HCT116 (cell line): ENCODE measurements at regions not wholly inside any gene's neighbourhood (a gene's known extent, or its start where the extent isn't known, plus 50 kb on each side); places are given as distances from the start of the nearest gene placed in this dataset.

Experiments used
- ATAC-seq: fragments of 200-7000 bp; cut with Tn5 transposase; 2 replicates; pipeline ENCODE4 v1.9.1; 2020; ENCODE audit warnings: mild to moderate bottlenecking, moderate library complexity
- BruUV-seq: library from RNA; stranded (reverse); fragments of 400-500 nt; replicated peaks from 2 replicates; lab custom pipeline; 2021; lab: Mats Ljungman, UMichigan
- CTCF ChIA-PET: fragments of 300-600 bp; sonication (Branson Sonifier 250); formaldehyde crosslinking; loops from one replicate; lab custom pipeline; 2021; ENCODE audit warnings: antibody characterized with exemption; lab: Charles Lee
- POLR2A ChIA-PET: fragments of 300-600, 350-600 bp; sonication (Branson Sonifier 250); formaldehyde crosslinking; loops from one replicate; lab custom pipeline; 2021; ENCODE audit warnings: antibody characterized with exemption; lab: Charles Lee
- RAD21 ChIA-PET, 2 experiments: fragments of 300-600 bp; sonication (Branson Sonifier 250); formaldehyde crosslinking; loops; one replicate each; lab custom pipeline; 2023; ENCODE audit warnings: low total read pairs in 2 of 2; ENCODE audit not compliant: uncharacterized antibody in 2 of 2, unreplicated experiment in 2 of 2, low non-redundant PET in 1 of 2; lab: Charles Lee
- DNase-seq: peaks from one replicate; pipeline ENCODE4 v3.0.0-alpha.2; 2010; ENCODE audit warnings: low read depth, low spot score
- H2AFZ ChIP-seq: fragments of 200-600 bp; shearing (Covaris generic), sonication (generic); 2 replicates; pipeline ENCODE4 v1.6.1; 2017; ENCODE audit warnings: low read depth, mixed run types, mixed read lengths, antibody characterized with exemption, low read length; ENCODE audit not compliant: poor library complexity, severe bottlenecking
- H3K27ac ChIP-seq: 2 replicates; pipeline ENCODE4 v1.5.1; 2012; ENCODE audit warnings: low read depth, low read length
- H3K27me3 ChIP-seq: fragments of 200-600 bp; sonication (generic); 2 replicates; pipeline ENCODE4 v1.6.1; 2016; ENCODE audit warnings: mixed run types, low read length, mixed read lengths; ENCODE audit not compliant: insufficient read depth
- H3K36me3 ChIP-seq, 2 experiments: fragments of 200-500 bp in 1 of 2; fragments of 200-600 bp in 1 of 2; sonication (Bioruptor generic) in 1 of 2; sonication (generic) in 1 of 2; 2 replicates each; pipeline versions ENCODE4 v1.5.1 to v1.6.1; 2014 to 2016; ENCODE audit warnings: low read length in 2 of 2, inconsistent platforms in 1 of 2, mixed read lengths in 1 of 2, mixed run types in 1 of 2; ENCODE audit not compliant: insufficient read depth in 2 of 2, control insufficient read depth in 1 of 2
- H3K4me1 ChIP-seq, 2 experiments: fragments of 200-600 bp in 1 of 2; sonication (generic) in 1 of 2; 2 replicates each; pipeline versions ENCODE4 v1.5.1 to v1.6.1; 2012 to 2017; ENCODE audit warnings: low read length in 2 of 2, inconsistent platforms in 1 of 2, mild to moderate bottlenecking in 1 of 2, mixed read lengths in 1 of 2, mixed run types in 1 of 2, moderate library complexity in 1 of 2; ENCODE audit not compliant: insufficient read depth in 2 of 2, control insufficient read depth in 1 of 2
- H3K4me2 ChIP-seq: fragments of 200-600 bp; sonication (generic); 2 replicates; pipeline ENCODE4 v1.6.1; 2017; ENCODE audit warnings: mixed run types, low read length, mixed read lengths
- H3K4me3 ChIP-seq, 2 experiments: fragments of 200-600 bp in 1 of 2; sonication (generic) in 1 of 2; replicated peaks in 1 of 2; 2 replicates each; pipeline ENCODE4 v1.5.1; 2011 to 2016; ENCODE audit warnings: low read length in 2 of 2, control low read depth in 1 of 2, low read depth in 1 of 2, mild to moderate bottlenecking in 1 of 2, mixed read lengths in 1 of 2, mixed run types in 1 of 2
- H3K79me2 ChIP-seq: fragments of 200-600 bp; sonication (generic); 2 replicates; pipeline ENCODE4 v1.6.1; 2017; ENCODE audit warnings: mild to moderate bottlenecking, mixed run types, low read length, moderate library complexity, mixed read lengths; ENCODE audit not compliant: insufficient read depth
- H3K9ac ChIP-seq: fragments of 200-600 bp; sonication (generic); 2 replicates; pipeline ENCODE4 v1.6.1; 2016; ENCODE audit warnings: low read length, mixed read lengths
- H3K9me2 ChIP-seq: fragments of 200-600 bp; sonication (generic), shearing (Covaris generic); 2 replicates; pipeline ENCODE4 v1.6.1; 2017; ENCODE audit warnings: mixed run types, mild to moderate bottlenecking, moderate library complexity; ENCODE audit not compliant: insufficient read depth
- H3K9me3 ChIP-seq, 2 experiments: fragments of 200-500 bp in 1 of 2; fragments of 200-600 bp in 1 of 2; sonication (Bioruptor generic) in 1 of 2; sonication (generic) in 1 of 2; 2 replicates each; pipeline ENCODE4 v1.6.1; 2014 to 2017; ENCODE audit warnings: low read length in 2 of 2, mixed read lengths in 2 of 2, inconsistent platforms in 1 of 2, low read depth in 1 of 2, mild to moderate bottlenecking in 1 of 2, mixed run types in 1 of 2, moderate library complexity in 1 of 2; ENCODE audit not compliant: control insufficient read depth in 1 of 2, insufficient read depth in 1 of 2
- H4K20me1 ChIP-seq: fragments of 200-600 bp; sonication (generic), shearing (Covaris generic); 2 replicates; pipeline ENCODE4 v1.6.1; 2017; ENCODE audit warnings: mixed run types, mild to moderate bottlenecking, moderate library complexity; ENCODE audit not compliant: insufficient read depth
- CBX3 ChIP-seq: IDR thresholded peaks from 2 replicates; pipeline ENCODE4 v1.6.1; 2012; ENCODE audit warnings: low read depth
- CEBPB ChIP-seq: IDR thresholded peaks from 2 replicates; pipeline ENCODE4 v1.6.1; 2012; ENCODE audit warnings: low read depth
- CTCF ChIP-seq, 3 experiments: fragments of 200-600 bp in 1 of 3; sonication (generic) in 1 of 3; IDR thresholded peaks in 2 of 3; conservative IDR thresholded peaks in 1 of 3; 2 replicates each; pipeline ENCODE4 v1.5.1; 2012 to 2017; ENCODE audit warnings: low read depth in 2 of 3, low read length in 2 of 3, antibody characterized with exemption in 1 of 3, borderline replicate concordance in 1 of 3, control low read depth in 1 of 3, mild to moderate bottlenecking in 1 of 3, mixed read lengths in 1 of 3, mixed run types in 1 of 3, moderate library complexity in 1 of 3; ENCODE audit not compliant: insufficient read depth in 1 of 3
- EGR1 ChIP-seq: IDR thresholded peaks from 2 replicates; pipeline ENCODE4 v1.6.1; 2012; ENCODE audit warnings: low read depth
- ELF1 ChIP-seq: IDR thresholded peaks from 2 replicates; pipeline ENCODE4 v1.6.1; 2012; ENCODE audit warnings: low read depth, borderline replicate concordance
- EZH2 ChIP-seq: fragments of 200-600 bp; sonication (generic); IDR thresholded peaks from 2 replicates; pipeline ENCODE4 v1.6.1; 2017; ENCODE audit warnings: antibody characterized with exemption, mixed run types
- JUND ChIP-seq: IDR thresholded peaks from 2 replicates; pipeline ENCODE4 v1.6.1; 2012
- RAD21 ChIP-seq: IDR thresholded peaks from 2 replicates; pipeline ENCODE4 v1.6.1; 2012; ENCODE audit warnings: low read depth, mild to moderate bottlenecking
- SIN3A ChIP-seq: IDR thresholded peaks from 2 replicates; pipeline ENCODE4 v1.6.1; 2012; ENCODE audit warnings: low read depth
- SRF ChIP-seq: IDR thresholded peaks from 2 replicates; pipeline ENCODE4 v1.6.1; 2012; ENCODE audit warnings: low read depth
- YY1 ChIP-seq: IDR thresholded peaks from 2 replicates; pipeline ENCODE4 v1.6.1; 2011; ENCODE audit warnings: low read length, low read depth, moderate library complexity, mild to moderate bottlenecking; ENCODE audit not compliant: insufficient replicate concordance; ENCODE audit errors: extremely low read depth
- ZFX ChIP-seq: fragments of 450-650 bp; IDR thresholded peaks from 2 replicates; pipeline ENCODE4 v1.6.1; 2017
- ZNF274 ChIP-seq: fragments of 200-500 bp; sonication (Bioruptor generic); IDR thresholded peaks from 2 replicates; pipeline ENCODE4 v1.6.1; 2014; ENCODE audit warnings: mild to moderate bottlenecking, low read depth, low read length, inconsistent platforms
- intact Hi-C: fragments of 100-400 bp; cut with micrococcal nuclease; formaldehyde crosslinking; loops from 2 replicates; pipeline ENCODE4 v1.10.0; 2022

DNA sequence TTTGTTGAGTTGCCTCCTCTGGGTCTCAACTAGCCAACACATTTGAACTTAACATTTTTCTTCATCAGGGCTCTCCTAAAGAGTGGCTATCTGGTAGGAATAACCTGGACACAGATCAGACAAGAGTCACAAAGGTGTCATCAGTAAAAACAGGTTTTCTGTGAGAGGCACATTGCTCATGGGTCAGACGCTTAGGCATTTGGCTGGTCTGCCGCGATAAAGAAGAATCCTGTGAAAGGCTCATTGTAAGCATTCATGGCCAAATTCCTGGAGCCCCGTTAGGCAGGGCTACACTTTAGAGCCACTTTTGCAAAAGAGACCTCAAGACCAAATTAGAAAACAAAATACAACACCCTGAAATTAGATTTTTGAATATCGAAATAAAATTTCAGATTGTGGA lies 64.2 kb upstream of the PDE4B start:
- CTCF ChIA-PET = no interaction called here
- H3K4me3 ChIP-seq = no peak overlapping the region

DNA sequence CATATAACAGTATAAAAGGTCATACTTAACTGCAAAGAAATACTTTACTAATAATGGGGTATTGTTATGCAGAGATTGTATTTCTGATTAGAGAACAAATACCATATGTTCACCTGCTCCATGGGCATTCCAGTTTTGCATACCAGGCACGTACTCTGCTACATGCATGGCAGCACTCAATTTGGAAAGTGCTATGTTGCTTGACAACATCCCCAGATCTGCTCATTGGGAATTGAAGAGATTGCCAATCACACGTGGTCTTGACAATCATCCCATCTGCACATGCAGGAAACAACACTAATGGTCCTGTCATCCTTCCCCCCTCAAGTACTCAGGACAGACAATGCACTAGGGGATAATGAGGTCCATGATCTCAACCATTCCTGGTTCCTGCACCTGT lies 63.4 kb upstream of the PDE4B start:
- no peaks in the 10 kb centered on the region for H3K27me3 ChIP-seq
- ATAC-seq (no peak), DNase-seq (no peak)
- intact Hi-C loops = no loop called here
- no TSS peak for BruUV-seq
- TF ChIP-seq EGR1 (no peak), ELF1 (no peak), SIN3A (no peak), CEBPB (no peak), CTCF (IDR thresholded peaks at IDR 0.05 in 2 of 3, conservative IDR thresholded peaks at IDR 0.05 in 1 of 3; ENCODE audit: borderline replicate concordance in 1 of 3, insufficient read depth in 1 of 3, low read depth in 2 of 3, low read length in 2 of 3) (no peak), ZFX (no peak), SRF (no peak)
- no peaks in the 10 kb centered on the region for H4K20me1 ChIP-seq
- ChIA-PET RAD21 (no interaction called here), CTCF (no interaction called here), POLR2A (no interaction called here)
- H3K4me1 ChIP-seq = no peaks in the 10 kb centered on the region
- H3K27ac ChIP-seq = no peak overlapping the region
- H3K9me2 ChIP-seq = no peaks in the 10 kb centered on the region
- H3K9me3 ChIP-seq = no peaks in the 10 kb centered on the region
- no peaks in the 10 kb centered on the region for H3K79me2 ChIP-seq
- no peak overlapping the region for H3K4me3 ChIP-seq
- H3K9ac ChIP-seq = no peak overlapping the region
- no peak overlapping the region for H2AFZ ChIP-seq
- H3K4me2 ChIP-seq = no peak overlapping the region
- no peaks in the 10 kb centered on the region for H3K36me3 ChIP-seq

More for the DNA sequence above, 64.2 kb upstream of the PDE4B start:
- H3K9me3 ChIP-seq = no peaks in the 10 kb centered on the region
- intact Hi-C loops = no loop called here
- POLR2A ChIA-PET = no interaction called here
- no TSS peak for BruUV-seq
- H3K4me2 ChIP-seq = no peak overlapping the region
- no peaks in the 10 kb centered on the region for H4K20me1 ChIP-seq
- H2AFZ ChIP-seq = no peak overlapping the region
- H3K36me3 ChIP-seq = no peaks in the 10 kb centered on the region
- H3K9me2 ChIP-seq = no peaks in the 10 kb centered on the region
- H3K9ac ChIP-seq = no peak overlapping the region
- RAD21 ChIA-PET = no interaction called here
- no peak for TF ChIP-seq JUND
- TF ChIP-seq CEBPB = no peak
- no peak for TF ChIP-seq CBX3
- no peak for TF ChIP-seq ZNF274
- no peak for TF ChIP-seq RAD21
- TF ChIP-seq YY1 = no peak
- TF ChIP-seq EZH2 = no peak
- no peak for TF ChIP-seq CTCF (IDR thresholded peaks at IDR 0.05 in 2 of 3, conservative IDR thresholded peaks at IDR 0.05 in 1 of 3; ENCODE audit: borderline replicate concordance in 1 of 3, insufficient read depth in 1 of 3, low read depth in 2 of 3, low read length in 2 of 3)
- DNase-seq (no peak), ATAC-seq (no peak)
- no peaks in the 10 kb centered on the region for H3K27me3 ChIP-seq
- H3K27ac ChIP-seq = no peak overlapping the region
- H3K4me1 ChIP-seq = no peaks in the 10 kb centered on the region
- H3K79me2 ChIP-seq = no peaks in the 10 kb centered on the region
